Activated CD8-positive, alpha-beta memory T cell treated with anti-CD3 and anti-CD28 coated beads, Interleukin-2, amount 50 U/mL, for 4 hours (primary cell): ENCODE measurements at regions not wholly inside any gene's neighbourhood (a gene's known extent, or its start where the extent isn't known, plus 50 kb on each side); places are given as distances from the start of the nearest gene placed in this dataset.
A peak's percentile ranks its signal among the peaks of the same experiment; 100 is the strongest.

Experiments
- DNase-seq: peaks from one replicate; pipeline ENCODE4 v3.0.0-alpha.2; 2020

- DNase-seq: no peak
These were observed 162.4 kb upstream of the NABP1 start for GRCh38 chr2:191515551-191515950.

GRCh38 chr2:191516260-191516659 lies 161.7 kb upstream of the NABP1 start:
- no peak for DNase-seq

GRCh38 chr2:191521608-191522208 lies 156.2 kb upstream of the NABP1 start:
- DNase-seq: no peak

- no peak for DNase-seq
These were observed 155.3 kb upstream of the NABP1 start for GRCh38 chr2:191522478-191523120.

GRCh38 chr2:191526091-191526490 lies 151.8 kb upstream of the NABP1 start:
- no peak for DNase-seq

- DNase-seq: no peak
These were observed 151.4 kb upstream of the NABP1 start for GRCh38 chr2:191526536-191526935.

- no peak for DNase-seq
These were observed 150.9 kb upstream of the NABP1 start for GRCh38 chr2:191526953-191527556.

- DNase-seq: no peak
These were observed 147.3 kb upstream of the NABP1 start for GRCh38 chr2:191530618-191531017.

GRCh38 chr2:191533693-191534180 lies 144.2 kb upstream of the NABP1 start:
- no peak for DNase-seq

- no peak for DNase-seq
These were observed 140.0 kb upstream of the NABP1 start for GRCh38 chr2:191537921-191538320.

GRCh38 chr2:191538334-191538903 lies 139.5 kb upstream of the NABP1 start:
- no peak for DNase-seq

GRCh38 chr2:191539068-191539467 lies 138.9 kb upstream of the NABP1 start:
- DNase-seq: peak; percentile 23

GRCh38 chr2:191540681-191541080 lies 137.3 kb upstream of the NABP1 start:
- no peak for DNase-seq

- DNase-seq: no peak
These were observed 134.2 kb upstream of the NABP1 start for GRCh38 chr2:191543708-191544107.

- no peak for DNase-seq
These were observed 133.4 kb upstream of the NABP1 start for GRCh38 chr2:191544461-191545062.

- no peak for DNase-seq
These were observed 132.6 kb upstream of the NABP1 start for GRCh38 chr2:191545361-191545760.

- no peak for DNase-seq
These were observed 125.9 kb upstream of the NABP1 start for GRCh38 chr2:191552066-191552465.

- no peak for DNase-seq
These were observed 123.7 kb upstream of the NABP1 start for GRCh38 chr2:191554240-191554639.

- DNase-seq: peak; percentile 81
These were observed 122.7 kb upstream of the NABP1 start for GRCh38 chr2:191555092-191555742.

- no peak for DNase-seq
These were observed 121.5 kb upstream of the NABP1 start for GRCh38 chr2:191556463-191556862.

- no peak for DNase-seq
These were observed 120.1 kb upstream of the NABP1 start for GRCh38 chr2:191557841-191558240.

GRCh38 chr2:191559569-191559968 lies 118.4 kb upstream of the NABP1 start:
- no peak for DNase-seq

GRCh38 chr2:191560411-191560980 lies 117.4 kb upstream of the NABP1 start:
- DNase-seq: no peak
